ENCODE measurements at regions not wholly inside any gene's neighbourhood (a gene's known extent, or its start where the extent isn't known, plus 50 kb on each side); places are given as distances from the start of the nearest gene placed in this dataset.

- TF ChIP-seq CTCF (conservative IDR thresholded peaks at IDR 0.05; ENCODE audit: low read depth, low read length) (no peak), EZH2 (IDR thresholded peaks at IDR 0.05; ENCODE audit: borderline replicate concordance, low read depth, low read length, poor library complexity, severe bottlenecking) (no peak)
Measured at GRCh38 chr10:117876210-117876609, 170.5 kb downstream of the RAB11FIP2 start.

Measured in A673 (cell line).